ENCODE measurements at regions not wholly inside any gene's neighbourhood (a gene's known extent, or its start where the extent isn't known, plus 50 kb on each side); places are given as distances from the start of the nearest gene placed in this dataset.

- ATAC-seq (no peak), DNase-seq (no peak)
- Histone ChIP-seq H3K9me3 (no peaks in the 10 kb centered on the region), H3K36me3 (ENCODE audit: low read depth) (no peaks in the 10 kb centered on the region), H3K4me1 (ENCODE audit: low read depth) (no peaks in the 10 kb centered on the region), H3K4me3 (no peak overlapping the region)
- intact Hi-C loops (cut with DNase I, micrococcal nuclease) = no loop called here
- TF ChIP-seq CTCF (IDR thresholded peaks at IDR 0.05) = no peak
Measured at GRCh38 chr5:8628521-8628920, 759.6 kb downstream of the MTRR start.

- no peak for TF ChIP-seq CTCF (IDR thresholded peaks at IDR 0.05)
- intact Hi-C loops (cut with DNase I, micrococcal nuclease) = no loop called here
- H3K9me3 ChIP-seq = no peaks in the 10 kb centered on the region
Measured at GRCh38 chr5:8633259-8633658, 764.3 kb downstream of the MTRR start.

GRCh38 chr5:8633696-8634095, 764.7 kb downstream of the MTRR start:
- Histone ChIP-seq H3K36me3 (ENCODE audit: low read depth) (no peaks in the 10 kb centered on the region), H3K9me3 (no peaks in the 10 kb centered on the region), H3K4me1 (ENCODE audit: low read depth) (no peaks in the 10 kb centered on the region), H3K4me3 (no peak overlapping the region)
- DNase-seq = no peak
- ATAC-seq = no peak
- no peak for TF ChIP-seq CTCF (IDR thresholded peaks at IDR 0.05)
- intact Hi-C loops (cut with DNase I, micrococcal nuclease) = no loop called here

More at GRCh38 chr5:8633259-8633658, 764.3 kb downstream of the MTRR start:
- Histone ChIP-seq H3K36me3 (ENCODE audit: low read depth) (no peaks in the 10 kb centered on the region), H3K4me1 (ENCODE audit: low read depth) (no peaks in the 10 kb centered on the region), H3K4me3 (no peak overlapping the region)
- ATAC-seq = no peak
- DNase-seq = no peak

- no peaks in the 10 kb centered on the region for H3K36me3 ChIP-seq (ENCODE audit: low read depth)
- DNase-seq (no peak), ATAC-seq (no peak)
- H3K9me3 ChIP-seq = no peaks in the 10 kb centered on the region
- no peak overlapping the region for H3K4me3 ChIP-seq
- TF ChIP-seq CTCF (IDR thresholded peaks at IDR 0.05) = no peak
- H3K4me1 ChIP-seq (ENCODE audit: low read depth) = no peaks in the 10 kb centered on the region
- intact Hi-C loops (cut with DNase I, micrococcal nuclease) = no loop called here
Measured at GRCh38 chr5:8634219-8634618, 765.3 kb downstream of the MTRR start.

GRCh38 chr5:8641786-8642505, 773.0 kb downstream of the MTRR start:
- H3K36me3 ChIP-seq (ENCODE audit: low read depth) = no peaks in the 10 kb centered on the region
- H3K9me3 ChIP-seq = no peaks in the 10 kb centered on the region
- TF ChIP-seq CTCF (IDR thresholded peaks at IDR 0.05) = no peak
- DNase-seq = no peak
- no peak overlapping the region for H3K4me3 ChIP-seq
- intact Hi-C loops (cut with DNase I, micrococcal nuclease) = no loop called here
- H3K4me1 ChIP-seq (ENCODE audit: low read depth) = no peaks in the 10 kb centered on the region
- ATAC-seq = no peak

- Histone ChIP-seq H3K4me1 (ENCODE audit: low read depth) (no peaks in the 10 kb centered on the region), H3K4me3 (no peak overlapping the region), H3K9me3 (no peaks in the 10 kb centered on the region), H3K36me3 (ENCODE audit: low read depth) (no peaks in the 10 kb centered on the region)
- no peak for TF ChIP-seq CTCF (IDR thresholded peaks at IDR 0.05)
- no peak for ATAC-seq
- DNase-seq = no peak
- intact Hi-C loops (cut with DNase I, micrococcal nuclease) = no loop called here
Measured at GRCh38 chr5:8644377-8644776, 775.4 kb downstream of the MTRR start.

Measured in mucosa of descending colon (tissue), 3 donors.